HT1080 (cell line): ENCODE measurements at regions not wholly inside any gene's neighbourhood (a gene's known extent, or its start where the extent isn't known, plus 50 kb on each side); places are given as distances from the start of the nearest gene placed in this dataset.
"Not testable (repeated sequence)": the region's sequence is repeated elsewhere in the genome, so short reads cannot be mapped to it uniquely, and the experiment has no call there.

Source experiments
- DNase-seq: peaks from one replicate; pipeline ENCODE4 v3.0.0-alpha.2; 2015; ENCODE audit warnings: low read depth

- DNase-seq, result peak; percentile 71
These were observed 625.7 kb upstream of the ANKRD30A start for GRCh38 chr10:36499693-36500092.

DNA sequence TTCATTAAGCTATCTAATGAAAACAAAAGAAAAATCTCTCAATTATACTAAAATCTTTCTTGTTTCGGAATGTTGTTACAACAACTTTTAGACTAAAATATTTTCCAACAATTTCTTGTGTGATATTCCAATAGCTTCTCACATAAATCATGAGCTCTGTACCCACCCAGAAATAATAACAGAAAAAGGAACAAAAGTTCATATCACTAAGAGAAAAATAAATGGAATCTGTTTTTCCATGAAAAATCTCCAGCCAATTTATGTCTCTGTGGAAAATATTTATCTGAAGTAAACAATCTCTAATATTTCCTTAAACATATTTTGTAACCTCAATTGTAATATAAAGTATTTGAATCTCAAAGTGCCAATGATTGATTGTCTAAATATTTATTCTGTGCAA is 628.6 kb upstream of the ANKRD30A start:
- no peak for DNase-seq

DNA sequence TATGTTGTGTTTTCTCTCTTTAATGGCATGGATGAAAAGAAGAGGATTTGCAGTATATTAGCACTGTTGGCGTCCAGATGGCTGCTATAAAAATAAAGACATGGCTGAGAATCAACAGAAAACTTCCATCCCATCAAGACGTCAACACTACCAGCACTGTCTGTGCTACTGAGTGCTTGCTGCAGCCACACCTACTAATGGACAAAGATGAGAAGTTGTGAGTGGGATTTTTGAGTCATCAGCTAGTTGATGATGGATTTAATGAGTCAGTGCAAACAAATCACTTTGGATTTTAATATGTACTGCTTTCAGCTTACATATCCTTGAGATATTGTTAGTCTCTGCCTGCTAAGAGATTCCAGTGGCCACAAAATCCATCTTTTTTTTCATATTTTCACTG is 631.0 kb upstream of the ANKRD30A start:
- peak; percentile 89 for DNase-seq

GRCh38 chr10:36493516-36493880 is 631.9 kb upstream of the ANKRD30A start:
- peak; percentile 57 for DNase-seq

DNA sequence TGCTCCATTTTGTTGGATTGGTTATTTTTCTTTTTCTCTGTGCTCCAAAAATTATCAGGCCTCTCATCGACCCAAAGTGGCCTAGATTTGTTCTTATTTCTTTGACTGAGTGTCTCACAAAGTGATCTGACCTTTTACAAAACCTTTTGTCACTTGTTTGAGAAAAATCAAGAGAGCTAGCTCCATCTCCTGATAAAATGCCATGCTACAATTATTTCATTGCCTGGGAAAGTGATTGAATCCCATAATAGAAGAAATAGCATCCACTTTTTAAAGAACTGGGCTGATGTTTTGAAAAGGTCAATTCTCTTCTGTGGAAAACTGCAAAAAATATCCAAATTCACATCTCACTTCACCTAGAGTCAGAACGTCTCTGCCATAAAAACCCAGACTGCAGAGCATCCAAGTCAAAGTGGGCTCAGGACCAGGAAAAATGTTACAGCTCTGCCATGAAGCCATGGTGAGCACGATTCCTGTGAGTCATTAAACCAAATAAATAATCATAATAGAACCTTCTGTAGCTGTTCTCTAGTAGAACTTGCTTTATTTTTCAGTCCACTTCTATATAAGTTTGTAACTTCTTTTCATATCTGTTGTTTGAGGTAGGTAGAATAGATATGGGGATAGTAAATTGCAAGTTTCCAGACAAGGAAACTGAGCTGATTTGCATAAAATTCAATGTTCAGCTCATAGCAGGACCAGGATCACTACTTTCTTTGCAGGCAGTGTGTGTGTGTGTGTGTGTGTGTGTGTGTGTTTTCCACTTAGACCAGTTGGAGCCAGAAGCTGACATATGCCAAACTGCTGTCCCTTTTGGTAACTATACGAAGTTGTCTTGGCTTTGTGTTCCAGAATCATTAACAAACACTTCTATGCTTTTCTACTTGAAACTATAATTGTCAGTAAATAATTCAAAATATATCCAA is 632.5 kb upstream of the ANKRD30A start:
- DNase-seq, result peak; percentile 60

DNA sequence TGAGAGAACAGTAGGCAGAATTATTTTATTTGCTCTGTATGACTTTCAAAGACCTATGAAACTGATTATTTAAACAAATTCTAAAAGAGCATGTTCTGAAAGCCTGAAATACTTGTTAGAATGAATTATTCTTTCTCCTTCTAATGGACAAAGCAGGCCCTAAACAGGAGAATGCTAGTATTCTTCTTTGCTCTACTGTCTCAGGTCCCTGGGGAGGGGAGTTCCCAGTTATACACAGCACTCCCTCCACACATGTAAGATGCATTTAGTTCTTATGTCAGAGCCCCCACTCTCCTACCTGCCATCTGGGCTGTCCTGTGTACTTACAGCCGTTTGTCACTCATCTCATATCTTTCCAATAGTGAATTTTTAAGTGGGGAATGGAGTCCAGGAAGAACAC is 633.5 kb upstream of the ANKRD30A start:
- no peak for DNase-seq

GRCh38 chr10:36489611-36490228 is 635.7 kb upstream of the ANKRD30A start:
- DNase-seq, result peak; percentile 64

DNA sequence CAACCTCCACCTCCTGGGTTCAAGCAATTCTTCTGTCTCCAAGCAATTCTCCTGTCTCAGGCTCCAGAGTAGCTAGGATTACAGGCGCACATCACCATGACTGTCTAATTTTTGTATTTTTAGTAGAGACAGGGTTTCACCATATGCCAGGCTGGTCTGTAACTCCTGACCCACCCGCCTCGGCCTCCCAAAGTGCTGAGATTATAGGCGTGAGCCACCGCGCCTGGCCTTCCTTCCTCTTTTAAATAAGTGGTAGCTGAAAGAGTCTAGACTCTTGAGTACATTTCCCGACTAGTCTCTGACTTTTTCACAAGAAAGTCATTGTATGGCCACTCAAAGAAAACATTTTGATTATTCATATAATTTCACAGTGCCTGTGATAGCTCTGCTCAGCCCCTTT is 636.2 kb upstream of the ANKRD30A start:
- no peak for DNase-seq

GRCh38 chr10:36488579-36488978 is 636.8 kb upstream of the ANKRD30A start:
- DNase-seq, result no peak

DNA sequence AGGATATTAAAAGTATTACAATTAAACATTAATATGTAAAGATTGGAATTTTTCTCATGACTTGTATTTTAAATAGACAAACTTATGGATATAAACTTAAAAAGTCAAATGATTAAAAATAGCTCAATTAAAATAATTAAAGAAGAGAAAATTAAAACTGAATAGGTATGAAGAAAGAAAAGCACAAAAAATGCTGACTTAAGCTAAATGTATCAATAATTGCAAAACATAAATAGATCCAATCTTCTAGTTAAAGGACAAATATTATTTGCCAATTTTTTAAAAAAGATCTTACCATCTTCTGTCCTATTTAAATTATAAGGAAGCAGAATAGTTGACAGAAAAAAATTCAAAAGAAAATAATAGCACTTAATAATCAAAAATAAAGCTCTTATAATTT is 646.3 kb upstream of the ANKRD30A start:
- no peak for DNase-seq

DNA sequence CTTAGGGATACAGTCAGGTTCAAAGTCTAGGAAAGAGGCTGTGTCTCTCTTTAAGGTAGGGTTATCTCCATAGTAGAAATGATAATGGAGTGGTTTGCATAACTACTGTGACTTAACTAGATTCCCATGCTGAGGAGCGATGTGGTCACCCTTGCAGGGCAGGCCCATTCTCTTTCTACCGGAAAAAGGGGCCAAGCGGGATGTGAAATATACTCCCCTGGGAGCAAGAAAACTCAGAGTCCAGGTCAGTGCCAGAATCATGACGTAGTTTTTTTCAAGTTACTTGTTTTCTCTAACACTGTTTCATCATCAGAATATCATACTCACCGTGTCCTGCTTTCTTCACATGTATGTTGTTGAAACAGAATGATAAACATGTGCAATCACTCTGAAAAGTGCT is 649.0 kb upstream of the ANKRD30A start:
- DNase-seq, result no peak

- DNase-seq, result peak; percentile 28
These were observed 649.7 kb upstream of the ANKRD30A start for GRCh38 chr10:36475746-36476145.

DNA sequence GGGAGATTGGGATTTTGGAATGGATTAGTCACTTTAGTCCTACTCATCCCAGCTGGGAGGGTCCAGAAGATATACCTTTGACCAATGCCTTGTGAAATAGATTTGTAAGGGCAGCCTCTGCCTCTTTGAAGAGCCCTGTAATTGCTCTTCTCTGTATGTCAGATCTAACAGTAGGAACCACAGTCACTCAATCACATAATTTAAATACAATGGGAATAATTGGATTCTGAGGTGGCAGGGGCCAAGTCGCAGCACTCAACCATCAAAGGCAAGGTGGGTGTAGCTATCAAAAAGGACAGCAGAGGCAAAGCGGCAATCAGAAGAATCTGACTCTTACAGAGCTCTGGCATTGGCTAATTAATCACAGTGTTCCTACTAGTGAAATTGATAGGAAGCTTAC is 650.9 kb upstream of the ANKRD30A start:
- DNase-seq, result no peak

- no peak for DNase-seq
These were observed 652.3 kb upstream of the ANKRD30A start for GRCh38 chr10:36473122-36473521.

- peak; percentile 93 for DNase-seq
These were observed 655.8 kb upstream of the ANKRD30A start for GRCh38 chr10:36469585-36469984.

- no peak for DNase-seq
These were observed 656.8 kb upstream of the ANKRD30A start for GRCh38 chr10:36468620-36469019.

DNA sequence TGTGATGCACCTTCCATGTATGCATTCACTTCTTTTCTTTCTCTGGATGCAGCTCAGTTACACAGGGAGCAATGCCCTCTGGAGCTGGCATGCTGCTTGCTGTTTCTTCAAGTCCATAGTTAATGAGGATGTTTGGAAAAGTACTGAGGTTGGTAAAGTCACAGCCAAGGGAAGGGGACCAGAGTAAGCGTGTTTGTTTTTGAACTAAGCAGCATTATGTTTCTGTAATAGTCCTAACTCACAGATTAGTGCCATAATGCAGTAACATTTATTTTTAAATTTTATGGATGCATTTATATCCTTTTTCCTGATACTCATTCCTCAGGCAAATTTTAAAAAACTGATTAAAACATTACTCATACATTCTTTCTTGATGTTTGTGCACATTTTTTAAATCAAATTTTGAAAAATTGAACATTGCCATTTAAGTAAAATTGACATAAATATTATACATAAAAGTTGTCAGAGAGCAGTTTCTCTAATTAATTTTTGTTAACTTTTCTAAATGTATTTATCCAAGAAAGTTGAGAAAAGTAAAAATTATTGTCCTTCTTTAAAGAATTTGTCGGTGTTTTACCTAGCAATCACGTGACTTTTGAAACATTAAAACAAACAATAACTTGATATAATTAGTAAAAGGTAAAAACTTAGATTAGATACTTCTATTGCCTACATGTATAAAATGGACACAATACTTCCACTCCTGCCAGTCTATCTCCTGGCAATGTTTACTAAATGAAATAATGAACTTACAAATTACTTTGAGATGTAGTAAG is 659.6 kb upstream of the ANKRD30A start:
- DNase-seq, result no peak

- no peak for DNase-seq
These were observed 661.1 kb upstream of the ANKRD30A start for GRCh38 chr10:36464291-36464690.

DNA sequence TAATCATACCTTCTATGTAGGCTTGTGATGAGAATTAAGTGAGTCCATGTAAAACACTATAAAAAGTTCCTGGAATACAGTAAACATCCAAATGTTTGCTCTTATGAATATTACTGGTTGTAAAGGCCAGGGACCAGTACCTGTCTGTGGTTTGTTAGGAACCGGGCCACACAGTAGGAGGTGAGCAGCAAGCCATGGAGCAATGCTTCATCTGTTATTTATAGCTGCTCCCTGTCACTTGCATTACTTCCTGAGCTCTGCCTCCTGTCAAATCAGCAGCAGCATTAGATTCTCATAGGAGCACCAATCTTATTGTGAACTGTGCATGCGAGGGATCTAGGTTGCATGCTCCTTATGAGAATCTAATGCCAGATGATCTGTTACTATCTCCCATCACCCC is 662.0 kb upstream of the ANKRD30A start:
- DNase-seq, result no peak

GRCh38 chr10:36462194-36462593 is 663.2 kb upstream of the ANKRD30A start:
- peak; percentile 69 for DNase-seq

DNA sequence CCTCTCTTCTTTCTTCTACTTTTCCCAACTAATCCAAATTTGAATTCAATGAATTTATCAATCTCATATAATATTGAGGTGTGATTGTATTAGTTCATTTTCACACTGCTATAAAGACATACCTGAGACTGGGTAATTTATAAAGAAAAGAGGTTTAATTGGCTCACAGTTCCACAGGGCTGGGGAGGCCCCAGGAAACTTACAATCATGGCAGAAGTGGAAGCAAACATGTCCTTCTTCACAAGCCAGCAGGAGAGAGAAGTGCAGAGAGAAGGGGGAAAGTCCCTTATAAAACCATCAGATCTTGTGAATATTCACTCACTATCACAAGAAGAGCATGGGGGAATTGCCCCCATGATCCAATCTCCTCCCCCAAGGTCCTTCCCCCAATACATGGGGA is 667.0 kb upstream of the ANKRD30A start:
- DNase-seq, result not testable (repeated sequence)

GRCh38 chr10:36457751-36458150 is 667.6 kb upstream of the ANKRD30A start:
- DNase-seq, result no peak
